ENCODE measurements at regions not wholly inside any gene's neighbourhood (a gene's known extent, or its start where the extent isn't known, plus 50 kb on each side); places are given as distances from the start of the nearest gene placed in this dataset.

GRCh38 chr2:102939207-102939606 is 177.4 kb downstream of the TMEM182 start:
- Histone ChIP-seq H4K20me1 (ENCODE audit: insufficient read depth) (no peaks in the 10 kb centered on the region), H2AFZ (ENCODE audit: low read depth) (no peak overlapping the region), H3K4me3 (ENCODE audit: low read depth in 2 of 2, low read length in 1 of 2) (no peak overlapping the region), H3K9ac (no peak overlapping the region), H3K9me3 (no peaks in the 10 kb centered on the region), H3K27ac (ENCODE audit: low read depth in 2 of 2, low read length in 1 of 2) (no peak overlapping the region), H3K36me3 (replicated peaks in 1 of 2; ENCODE audit: control insufficient read depth in 1 of 2, insufficient read depth in 2 of 2, low read length in 1 of 2) (no peaks in the 10 kb centered on the region), H3K79me2 (ENCODE audit: insufficient read depth) (no peaks in the 10 kb centered on the region), H3K27me3 (ENCODE audit: insufficient read depth) (no peaks in the 10 kb centered on the region), H3K9me2 (no peaks in the 10 kb centered on the region), H3K4me1 (ENCODE audit: control insufficient read depth in 1 of 2, insufficient read depth in 2 of 2, low read depth in 1 of 2, low read length in 1 of 2) (no peaks in the 10 kb centered on the region; a peak in 1 of 4 replicates), H3F3A (replicated peaks; ENCODE audit: insufficient read depth) (no peaks in the 10 kb centered on the region), H3K4me2 (no peak overlapping the region)
- ChIA-PET POLR2A (no interaction called here), CTCF (no interaction called here)
- no peak for DNase-seq
- WGBS (ENCODE audit: low lambda C conversion rate): 3% methylated on average over 1 of the region's 1 CpG
- TF ChIP-seq SMC3 (IDR thresholded peaks at IDR 0.05; ENCODE audit: low read depth, low read length) (no peak), GABPA (IDR thresholded peaks at IDR 0.05; ENCODE audit: low read depth) (no peak), TAF1 (IDR thresholded peaks at IDR 0.05; ENCODE audit: borderline replicate concordance, low read depth, low read length) (no peak), FOXM1 (IDR thresholded peaks at IDR 0.05; ENCODE audit: low read depth) (no peak), EZH2phosphoT487 (IDR thresholded peaks at IDR 0.05; ENCODE audit: borderline replicate concordance, low read depth) (no peak), ELF1 (IDR thresholded peaks at IDR 0.05) (no peak), REST (IDR thresholded peaks at IDR 0.05; ENCODE audit: low read depth, low read length) (no peak), RCOR1 (IDR thresholded peaks at IDR 0.05; ENCODE audit: low read length) (no peak), NFIC (IDR thresholded peaks at IDR 0.05; ENCODE audit: borderline replicate concordance) (no peak), USF1 (IDR thresholded peaks at IDR 0.05; ENCODE audit: borderline replicate concordance, low read depth) (no peak), FOXJ3 (CRISPR knock-in tag; IDR thresholded peaks at IDR 0.05) (no peak), MXI1 (IDR thresholded peaks at IDR 0.05; ENCODE audit: low read depth, low read length) (no peak)

- H3K79me2 ChIP-seq (ENCODE audit: insufficient read depth): no peaks in the 10 kb centered on the region
- H2AFZ ChIP-seq (ENCODE audit: low read depth): no peak overlapping the region
- H3K27me3 ChIP-seq (ENCODE audit: insufficient read depth): no peaks in the 10 kb centered on the region
- no peak for DNase-seq
- H3K36me3 ChIP-seq (replicated peaks in 1 of 2; ENCODE audit: control insufficient read depth in 1 of 2, insufficient read depth in 2 of 2, low read length in 1 of 2): no peaks in the 10 kb centered on the region
- no peak overlapping the region for H3K9ac ChIP-seq
- 23% methylated on average over 3 of the region's 3 CpGs for WGBS (ENCODE audit: low lambda C conversion rate)
- H3K4me2 ChIP-seq: no peak overlapping the region
- no peaks in the 10 kb centered on the region; a peak in 1 of 4 replicates for H3K4me1 ChIP-seq (ENCODE audit: control insufficient read depth in 1 of 2, insufficient read depth in 2 of 2, low read depth in 1 of 2, low read length in 1 of 2)
- H3F3A ChIP-seq (replicated peaks; ENCODE audit: insufficient read depth): no peaks in the 10 kb centered on the region
- H3K9me3 ChIP-seq: no peaks in the 10 kb centered on the region
- CTCF ChIA-PET: interaction anchor here (0.6 to 1.0 kb wide), 2 partner anchors 101 kb away, joined by 3 read pairs; no protein-coding TSS in a partner anchor
- TF ChIP-seq RCOR1 (IDR thresholded peaks at IDR 0.05; ENCODE audit: low read length): no peak
- TF ChIP-seq RAD21 (IDR thresholded peaks at IDR 0.05; ENCODE audit: low read length): no peak
- no peak for TF ChIP-seq POLR2AphosphoS5 (IDR thresholded peaks at IDR 0.05; ENCODE audit: low read depth, low read length)
- TF ChIP-seq TCF12 (IDR thresholded peaks at IDR 0.05): no peak
- no peak for TF ChIP-seq SIN3A (IDR thresholded peaks at IDR 0.05; ENCODE audit: borderline replicate concordance, low read depth, low read length)
- no peak for TF ChIP-seq CTCF (IDR thresholded peaks at IDR 0.05)
- no peak for TF ChIP-seq IRF3 (IDR thresholded peaks at IDR 0.05; ENCODE audit: low read depth, low read length)
- TF ChIP-seq ELF1 (IDR thresholded peaks at IDR 0.05): no peak
- TF ChIP-seq NFIC (IDR thresholded peaks at IDR 0.05; ENCODE audit: borderline replicate concordance): no peak
- TF ChIP-seq JUND (IDR thresholded peaks at IDR 0.05): no peak
- TF ChIP-seq MXI1 (IDR thresholded peaks at IDR 0.05; ENCODE audit: low read depth, low read length): no peak
- no peak for TF ChIP-seq CHD2 (IDR thresholded peaks at IDR 0.05; ENCODE audit: low read length, partially characterized antibody)
- no peak for TF ChIP-seq FOSL2 (IDR thresholded peaks at IDR 0.05; ENCODE audit: borderline replicate concordance, low read depth)
- TF ChIP-seq MEF2A (IDR thresholded peaks at IDR 0.05; ENCODE audit: borderline replicate concordance, low read depth): no peak
- no peak overlapping the region for H3K4me3 ChIP-seq (ENCODE audit: low read depth in 2 of 2, low read length in 1 of 2)
- H3K27ac ChIP-seq (ENCODE audit: low read depth in 2 of 2, low read length in 1 of 2): no peak overlapping the region
- POLR2A ChIA-PET: no interaction called here
- no peaks in the 10 kb centered on the region for H3K9me2 ChIP-seq
- H4K20me1 ChIP-seq (ENCODE audit: insufficient read depth): no peaks in the 10 kb centered on the region
Measured at GRCh38 chr2:102940684-102941083, 178.9 kb downstream of the TMEM182 start.

All from SK-N-SH (cell line).